NCI-H1694 (cell line): ENCODE measurements at regions not wholly inside any gene's neighbourhood (a gene's known extent, or its start where the extent isn't known, plus 50 kb on each side); places are given as distances from the start of the nearest gene placed in this dataset.
"Not testable (repeated sequence)": the region's sequence is repeated elsewhere in the genome, so short reads cannot be mapped to it uniquely, and the experiment has no call there.

Source experiments
- DNase-seq: peaks from one replicate; lab custom pipeline; 2025; lab: John Stamatoyannopoulos, UW

DNA sequence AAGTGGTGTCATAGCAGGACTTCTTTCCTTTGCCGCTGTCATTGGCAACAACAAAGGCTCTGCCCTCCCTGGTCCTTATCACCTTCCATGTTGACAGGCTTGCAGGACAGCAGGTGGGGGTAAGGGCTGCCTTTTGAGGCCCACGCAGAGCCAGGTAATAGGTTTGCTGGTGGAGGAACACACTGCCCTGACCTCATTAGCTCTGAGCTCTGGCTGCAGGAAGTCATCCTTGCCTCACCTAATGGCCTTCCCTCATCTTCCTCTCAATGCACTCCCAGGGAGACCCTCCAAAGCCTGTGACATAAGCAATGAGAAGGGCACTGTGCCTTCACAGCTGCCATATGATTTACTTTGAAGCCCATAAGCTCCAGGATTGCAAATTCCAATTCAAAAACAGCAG, 1205.2 kb upstream of the AUTS2 start:
- no peak for DNase-seq

DNA sequence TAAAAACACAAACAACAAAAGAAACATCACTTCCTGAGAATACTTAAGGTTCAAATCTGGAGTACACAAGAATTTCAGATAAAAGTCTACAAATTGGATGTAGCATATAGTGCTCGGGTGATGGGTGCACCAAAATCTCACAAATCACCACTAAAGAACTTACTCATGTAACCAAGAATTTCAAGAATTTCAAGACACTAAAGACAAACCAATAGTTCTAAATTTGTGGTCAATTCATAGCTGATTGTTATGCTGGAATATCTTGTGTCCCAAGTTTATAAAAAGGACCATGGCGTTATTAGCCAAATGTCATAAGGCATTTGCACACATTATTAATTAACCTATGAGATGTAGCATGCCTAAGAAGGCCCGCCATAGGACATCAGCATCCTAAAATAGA, 1204.1 kb upstream of the AUTS2 start:
- DNase-seq, result no peak

- DNase-seq, result no peak
These were observed 1198.2 kb upstream of the AUTS2 start for GRCh38 chr7:68399991-68400590.

GRCh38 chr7:68400783-68401182, 1197.5 kb upstream of the AUTS2 start:
- DNase-seq, result no peak

GRCh38 chr7:68401313-68401712, 1197.0 kb upstream of the AUTS2 start:
- DNase-seq, result no peak

- DNase-seq, result no peak
These were observed 1191.8 kb upstream of the AUTS2 start for GRCh38 chr7:68406480-68406879.

- DNase-seq, result no peak
These were observed 1190.8 kb upstream of the AUTS2 start for GRCh38 chr7:68407460-68407859.

- DNase-seq, result no peak
These were observed 1189.4 kb upstream of the AUTS2 start for GRCh38 chr7:68408873-68409272.

- DNase-seq, result no peak
These were observed 1188.4 kb upstream of the AUTS2 start for GRCh38 chr7:68409851-68410250.

- DNase-seq, result not testable (repeated sequence)
These were observed 1187.6 kb upstream of the AUTS2 start for GRCh38 chr7:68410693-68411092.

GRCh38 chr7:68411742-68412141, 1186.5 kb upstream of the AUTS2 start:
- DNase-seq, result no peak

- DNase-seq, result no peak
These were observed 1183.4 kb upstream of the AUTS2 start for GRCh38 chr7:68414631-68415425.

- DNase-seq, result no peak
These were observed 1181.3 kb upstream of the AUTS2 start for GRCh38 chr7:68417002-68417401.

DNA sequence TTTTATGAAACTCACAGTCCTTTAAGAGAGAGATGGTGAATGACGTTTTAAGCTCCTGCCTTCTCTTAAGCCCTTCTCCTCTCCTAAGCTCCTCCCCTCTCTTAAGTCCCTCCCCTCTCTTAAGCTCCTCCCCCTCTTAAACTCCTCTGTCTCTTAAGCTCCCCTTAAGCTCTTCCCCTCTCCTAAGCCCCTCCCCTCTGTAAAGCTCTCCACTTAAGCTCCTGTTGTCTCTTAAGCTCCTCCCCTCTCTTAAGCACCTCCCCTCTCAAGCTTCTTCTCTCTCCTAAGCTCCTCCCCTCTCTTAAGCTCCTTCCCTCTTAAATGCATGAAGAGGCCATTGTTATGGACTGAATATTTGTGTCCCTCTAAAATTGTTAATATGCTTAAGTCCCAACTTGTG, 1180.6 kb upstream of the AUTS2 start:
- no peak for DNase-seq

GRCh38 chr7:68420342-68421192, 1177.7 kb upstream of the AUTS2 start:
- no peak for DNase-seq

DNA sequence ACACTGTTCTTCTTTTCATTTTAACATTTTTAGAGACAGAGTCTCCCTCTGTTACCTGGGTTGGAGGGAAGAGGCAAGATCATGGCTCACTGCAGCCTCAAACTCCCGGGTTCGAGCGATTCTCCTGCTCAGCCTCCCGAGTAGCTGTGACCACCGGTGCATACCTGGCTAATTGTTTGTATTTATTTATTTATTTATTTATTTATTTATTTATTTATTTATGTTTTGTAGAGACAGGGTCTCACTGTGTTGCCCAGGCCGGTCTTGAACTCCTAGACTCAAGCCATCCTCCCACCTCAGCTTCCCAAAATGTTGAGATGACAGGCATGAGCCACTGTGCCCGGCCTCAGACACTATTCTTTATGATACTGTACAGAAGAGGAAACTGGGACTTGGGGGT, 1176.6 kb upstream of the AUTS2 start:
- DNase-seq, result no peak

DNA sequence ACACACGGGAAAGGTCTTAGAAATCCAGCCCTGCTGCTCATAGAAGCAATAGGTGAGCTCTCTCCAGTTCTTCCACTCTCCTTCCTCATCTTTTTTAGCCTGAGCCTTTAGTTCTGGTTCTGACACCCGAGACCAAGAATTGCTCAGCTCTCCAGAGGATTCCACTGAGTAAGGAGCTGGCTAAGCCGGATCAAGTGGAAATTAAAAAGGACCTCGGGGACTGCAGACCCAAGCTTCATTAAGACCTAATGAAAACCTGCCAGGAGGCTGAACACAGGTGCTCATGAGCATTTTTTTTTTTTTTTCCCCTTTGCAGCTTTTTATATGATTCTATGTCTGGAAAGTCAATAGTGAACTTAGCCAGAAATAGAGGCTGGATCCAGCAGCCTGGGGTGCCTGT, 1176.0 kb upstream of the AUTS2 start:
- no peak for DNase-seq

GRCh38 chr7:68423356-68423755, 1174.9 kb upstream of the AUTS2 start:
- DNase-seq, result no peak

- DNase-seq, result no peak
These were observed 1173.5 kb upstream of the AUTS2 start for GRCh38 chr7:68424658-68425297.

- DNase-seq, result no peak
These were observed 1172.9 kb upstream of the AUTS2 start for GRCh38 chr7:68425377-68425776.

DNA sequence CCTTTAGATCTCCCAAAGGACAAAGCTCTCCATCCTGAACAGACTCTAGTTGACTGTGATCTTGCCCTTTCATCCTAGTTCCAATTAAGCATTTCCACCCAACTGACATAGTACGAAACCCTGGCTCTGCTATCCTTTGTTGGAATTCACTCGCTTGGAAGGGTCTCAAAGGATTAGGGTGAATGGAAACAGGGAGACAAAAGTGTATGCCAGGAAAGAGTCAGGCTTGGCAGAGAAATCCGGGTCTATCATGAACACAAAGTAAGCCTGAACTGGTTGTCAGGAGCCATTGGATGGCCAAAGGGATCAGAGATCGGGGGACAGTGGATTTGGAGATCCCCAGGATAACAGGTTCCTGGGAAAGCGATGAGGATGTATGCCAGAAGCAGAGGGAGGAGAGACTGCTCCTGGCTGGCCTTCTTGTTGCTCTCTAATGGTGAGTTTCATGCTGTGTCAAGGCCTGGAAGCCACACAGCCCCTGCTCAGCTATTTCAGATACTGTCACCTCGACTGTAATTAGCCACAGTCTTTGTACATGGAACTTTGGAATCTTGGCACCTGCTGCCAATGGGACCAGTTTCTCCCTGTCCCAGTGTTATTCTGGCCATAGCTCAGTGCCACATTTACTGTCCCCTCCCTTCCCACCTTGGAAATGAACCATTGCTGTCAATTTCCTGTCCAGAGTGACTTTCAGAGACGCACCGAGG, 1168.7 kb upstream of the AUTS2 start:
- DNase-seq, result no peak

DNA sequence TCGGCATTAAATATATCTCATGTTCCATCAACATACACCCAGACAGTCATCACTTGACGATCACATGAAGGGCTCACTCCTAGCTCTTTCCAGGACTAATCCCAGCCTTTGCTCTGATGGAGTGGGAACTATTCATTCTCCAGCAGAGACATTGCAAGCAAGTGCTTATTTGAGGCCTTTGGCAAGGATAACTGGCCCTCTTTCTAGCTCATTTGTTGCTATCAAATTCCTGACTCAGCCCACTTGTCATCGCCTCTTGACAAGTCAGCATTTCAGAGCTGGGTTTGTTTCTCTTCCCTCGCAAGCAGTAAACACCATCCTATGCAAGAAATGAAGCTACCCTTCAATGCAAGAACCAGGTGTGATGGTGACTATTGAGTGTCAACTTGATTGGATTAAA, 1165.7 kb upstream of the AUTS2 start:
- no peak for DNase-seq
